Adrenal gland (tissue), 9 donors: ENCODE measurements at regions not wholly inside any gene's neighbourhood (a gene's known extent, or its start where the extent isn't known, plus 50 kb on each side); places are given as distances from the start of the nearest gene placed in this dataset.

ENCODE experiments used
- DNase-seq, 7 donors: peaks; one replicate each; pipeline ENCODE4 v3.0.0-alpha.2; 2019 to 2020
- H3K27ac ChIP-seq, 5 donors: fragments of 200-600 bp; sonication (generic) in 4 of 5; 1 replicate in 3 of 5; 2 replicates in 2 of 5; pipeline versions ENCODE4 v1.5.1 to v1.8.0; 2016 to 2020; ENCODE audit warnings: mild to moderate bottlenecking in 1 of 5
- H3K27me3 ChIP-seq: fragments of 200-600 bp; 2 replicates; pipeline ENCODE4 v1.8.0; 2021
- H3K36me3 ChIP-seq, 2 donors: fragments of 200-600 bp; replicated peaks in 1 of 2; 1 replicate in 1 of 2; 2 replicates in 1 of 2; pipeline versions ENCODE4 v1.5.1 to v1.8.0; 2018 to 2022
- H3K4me1 ChIP-seq, 2 donors: fragments of 200-600 bp; replicated peaks in 1 of 2; 1 replicate in 1 of 2; 2 replicates in 1 of 2; pipeline versions ENCODE4 v1.5.1 to v1.8.0; 2018 to 2021
- H3K4me3 ChIP-seq, 4 donors: fragments of 200-600 bp; sonication (generic) in 3 of 4; one replicate each; pipeline ENCODE4 v1.5.1; 2016 to 2018
- H3K9me3 ChIP-seq, 3 donors: fragments of 200-600 bp; sonication (generic) in 1 of 3; replicated peaks in 1 of 3; 1 replicate in 2 of 3; 2 replicates in 1 of 3; pipeline versions ENCODE4 v1.5.1 to v1.8.0; 2016 to 2021
- POLR2A ChIP-seq, 2 donors: fragments of 450-650 bp; IDR thresholded peaks; one replicate each; pipeline ENCODE4 v1.6.1; 2017; ENCODE audit warnings: antibody characterized with exemption in 2 of 2, mild to moderate bottlenecking in 2 of 2, moderate library complexity in 1 of 2
- WGBS, 4 donors: extraction: QIAGEN DNeasy Blood & Tissue Kit in 2 of 4; methylation state at CpG; one replicate each; pipeline versions ENCODE4 v1.1.5 to v1.1.7; 2013 to 2017; 5-methylcytosine and 5-hydroxymethylcytosine counted together
- intact Hi-C, 2 donors: fragments of 100-400 bp; cut with DNase I; formaldehyde crosslinking; loops; one replicate each; pipeline versions ENCODE4 v1.14.1 to v1.15.0; 2022 to 2023
- TF ChIP-seq, protein P1 (sequence below), 6 experiments: fragments of 450-650 bp in 4 of 6; fragments of 200-600 bp in 2 of 6; sonication (generic) in 1 of 6; IDR thresholded peaks; 1 replicate in 5 of 6; 2 replicates in 1 of 6; pipeline versions ENCODE4 v1.5.1 to v1.8.0; 2016 to 2021; ENCODE audit warnings: antibody characterized with exemption in 6 of 6, mild to moderate bottlenecking in 2 of 6, moderate library complexity in 1 of 6
- donor health status: healthy with polysubstance abuse.
- donor health status: Bipolar disorder and iron deficiency.
- donor health status: DM: yes; HTN: yes; CAD: no.
- donor health status: DM: no; HTN: no; CAD: no.
- donor health status: DM: no; HTN: no; CAD: no.

GRCh38 chr15:39497016-39497758 lies 83.7 kb upstream of the THBS1 start:
- H3K4me3 ChIP-seq, result no peak overlapping the region
- no peak for DNase-seq
- 72 to 80% (median 75%) methylated on average over 2 to 6 of the region's 6 CpGs for WGBS, 4 donors
- H3K27ac ChIP-seq, result no peak overlapping the region
- H3K9me3 ChIP-seq, result no peaks in the 10 kb centered on the region
- no peaks in the 10 kb centered on the region for H3K27me3 ChIP-seq
- TF ChIP-seq, protein P1, sequence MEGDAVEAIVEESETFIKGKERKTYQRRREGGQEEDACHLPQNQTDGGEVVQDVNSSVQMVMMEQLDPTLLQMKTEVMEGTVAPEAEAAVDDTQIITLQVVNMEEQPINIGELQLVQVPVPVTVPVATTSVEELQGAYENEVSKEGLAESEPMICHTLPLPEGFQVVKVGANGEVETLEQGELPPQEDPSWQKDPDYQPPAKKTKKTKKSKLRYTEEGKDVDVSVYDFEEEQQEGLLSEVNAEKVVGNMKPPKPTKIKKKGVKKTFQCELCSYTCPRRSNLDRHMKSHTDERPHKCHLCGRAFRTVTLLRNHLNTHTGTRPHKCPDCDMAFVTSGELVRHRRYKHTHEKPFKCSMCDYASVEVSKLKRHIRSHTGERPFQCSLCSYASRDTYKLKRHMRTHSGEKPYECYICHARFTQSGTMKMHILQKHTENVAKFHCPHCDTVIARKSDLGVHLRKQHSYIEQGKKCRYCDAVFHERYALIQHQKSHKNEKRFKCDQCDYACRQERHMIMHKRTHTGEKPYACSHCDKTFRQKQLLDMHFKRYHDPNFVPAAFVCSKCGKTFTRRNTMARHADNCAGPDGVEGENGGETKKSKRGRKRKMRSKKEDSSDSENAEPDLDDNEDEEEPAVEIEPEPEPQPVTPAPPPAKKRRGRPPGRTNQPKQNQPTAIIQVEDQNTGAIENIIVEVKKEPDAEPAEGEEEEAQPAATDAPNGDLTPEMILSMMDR (IDR thresholded peaks at IDR 0.05), result no peak
- peaks cover 0 to 15% of the 10 kb centered on the region in 2 donors for H3K4me1 ChIP-seq
- intact Hi-C loops, result no loop called here
- no peaks in the 10 kb centered on the region for H3K36me3 ChIP-seq

GRCh38 chr15:39497759-39498565 lies 82.9 kb upstream of the THBS1 start:
- no peaks in the 10 kb centered on the region for H3K9me3 ChIP-seq
- no peak overlapping the region for H3K27ac ChIP-seq
- H3K27me3 ChIP-seq, result no peaks in the 10 kb centered on the region
- no peak for DNase-seq
- TF ChIP-seq, protein P1 (IDR thresholded peaks at IDR 0.05), result no peak
- no peak for TF ChIP-seq POLR2A (IDR thresholded peaks at IDR 0.05)
- H3K4me1 ChIP-seq, result peaks cover 0 to 14% of the 10 kb centered on the region in 2 donors
- H3K36me3 ChIP-seq, result no peaks in the 10 kb centered on the region
- H3K4me3 ChIP-seq, result no peak overlapping the region
- intact Hi-C loops, result no loop called here
- WGBS, 4 donors, result 56 to 66% (median 59%) methylated on average over 3 to 4 of the region's 4 CpGs

GRCh38 chr15:39498629-39499028 lies 82.2 kb upstream of the THBS1 start:
- H3K36me3 ChIP-seq, result no peaks in the 10 kb centered on the region
- intact Hi-C loops, result no loop called here
- 50 to 79% (median 65%) methylated on average over 2 to 4 of the region's 4 CpGs for WGBS, 4 donors
- H3K27ac ChIP-seq, result no peak overlapping the region
- no peaks in the 10 kb centered on the region for H3K9me3 ChIP-seq
- DNase-seq, result no peak
- TF ChIP-seq, protein P1 (IDR thresholded peaks at IDR 0.05), result no peak
- TF ChIP-seq POLR2A (IDR thresholded peaks at IDR 0.05), result no peak
- no peak overlapping the region for H3K4me3 ChIP-seq
- peaks cover 0 to 8% of the 10 kb centered on the region in 2 donors for H3K4me1 ChIP-seq
- no peaks in the 10 kb centered on the region for H3K27me3 ChIP-seq

GRCh38 chr15:39499042-39499441 lies 81.8 kb upstream of the THBS1 start:
- Histone ChIP-seq H3K27ac (no peak overlapping the region), H3K9me3 (no peaks in the 10 kb centered on the region), H3K27me3 (no peaks in the 10 kb centered on the region), H3K4me1 (peaks cover 0 to 5% of the 10 kb centered on the region in 2 donors), H3K4me3 (no peak overlapping the region), H3K36me3 (no peaks in the 10 kb centered on the region)
- no peak for DNase-seq
- TF ChIP-seq, protein P1 (IDR thresholded peaks at IDR 0.05), result no peak
- no peak for TF ChIP-seq POLR2A (IDR thresholded peaks at IDR 0.05)
- 75 to 94% (median 89%) methylated on average over 1 of the region's 1 CpG for WGBS, 4 donors
- intact Hi-C loops, result no loop called here
